Epithelial cell of esophagus (primary cell): ENCODE measurements at regions not wholly inside any gene's neighbourhood (a gene's known extent, or its start where the extent isn't known, plus 50 kb on each side); places are given as distances from the start of the nearest gene placed in this dataset.
"Not testable (repeated sequence)": the region's sequence is repeated elsewhere in the genome, so short reads cannot be mapped to it uniquely, and the experiment has no call there.

Experiments
- DNase-seq: peaks from one replicate; pipeline ENCODE4 v3.0.0; 2010; ENCODE audit warnings: low read depth
- H3K4me3 ChIP-seq: 2 replicates; pipeline ENCODE4 v1.5.1; 2011; ENCODE audit warnings: mild to moderate bottlenecking, low read length, control low read depth
- CTCF ChIP-seq: IDR thresholded peaks from 2 replicates; pipeline ENCODE4 v1.5.1; 2011; ENCODE audit warnings: low read depth, mild to moderate bottlenecking, low read length, control low read depth, inconsistent platforms; ENCODE audit not compliant: insufficient read depth; ENCODE audit errors: missing control alignments

DNA sequence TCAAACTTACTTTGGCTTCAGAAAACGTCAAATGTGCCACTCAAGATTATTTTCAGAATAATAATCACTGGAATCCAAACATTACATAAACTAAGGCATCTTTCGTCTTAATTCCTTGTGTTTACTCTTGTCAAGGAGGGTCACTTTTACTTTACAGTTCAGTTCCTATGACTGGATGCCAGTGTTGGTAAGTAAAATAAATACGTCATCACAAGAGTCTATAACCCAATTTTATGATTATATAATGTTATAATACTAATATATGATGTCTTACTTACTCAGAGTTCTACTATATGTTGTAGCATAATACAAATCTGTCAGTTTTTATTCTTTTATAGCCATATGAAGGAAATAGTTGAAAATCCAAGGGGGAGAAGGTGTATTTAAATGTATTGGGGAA lies 123.8 kb downstream of the GPR85 start:
- no peak for TF ChIP-seq CTCF

DNA sequence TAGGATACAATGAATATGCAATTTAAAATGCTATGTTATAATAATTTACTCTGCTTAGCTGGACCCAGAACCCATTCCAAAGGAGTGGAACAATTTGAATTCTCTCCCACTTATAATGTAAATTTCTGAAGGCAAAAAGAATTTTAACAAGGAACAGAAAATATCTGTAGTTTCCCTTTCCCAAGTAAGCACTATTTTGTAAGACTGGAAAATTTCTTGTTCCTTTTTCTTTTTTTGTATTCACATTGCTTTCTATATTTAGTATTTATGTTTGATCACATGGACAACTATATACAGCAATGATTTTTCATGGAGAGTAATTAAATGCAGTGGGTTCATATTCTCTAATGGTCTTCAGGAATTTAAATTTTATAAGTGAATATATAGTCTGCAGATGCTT lies 127.4 kb downstream of the GPR85 start:
- TF ChIP-seq CTCF, result no peak
- no peak for DNase-seq
- H3K4me3 ChIP-seq, result no peak overlapping the region

More for the DNA sequence above, 123.8 kb downstream of the GPR85 start:
- no peak for DNase-seq
- no peak overlapping the region for H3K4me3 ChIP-seq

DNA sequence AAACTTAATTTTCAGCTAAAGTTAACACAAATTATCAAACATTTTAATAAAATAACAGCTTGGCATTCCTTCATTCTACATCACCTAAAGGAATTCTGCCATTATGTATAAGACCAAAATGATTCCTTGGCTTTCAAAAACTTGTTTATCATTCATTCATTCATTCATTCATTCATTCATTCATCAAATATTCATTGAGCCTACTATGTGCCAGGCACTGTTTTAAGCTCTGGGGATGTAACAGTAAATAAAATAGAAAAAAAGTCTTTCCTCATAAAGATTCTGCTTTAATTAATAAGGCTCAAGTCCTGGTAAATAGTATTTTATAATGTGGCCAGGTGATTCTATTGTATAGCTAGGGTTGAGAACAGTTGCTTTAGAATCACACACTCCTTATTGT lies 127.9 kb downstream of the GPR85 start:
- no peak overlapping the region for H3K4me3 ChIP-seq
- DNase-seq, result no peak
- TF ChIP-seq CTCF, result no peak

DNA sequence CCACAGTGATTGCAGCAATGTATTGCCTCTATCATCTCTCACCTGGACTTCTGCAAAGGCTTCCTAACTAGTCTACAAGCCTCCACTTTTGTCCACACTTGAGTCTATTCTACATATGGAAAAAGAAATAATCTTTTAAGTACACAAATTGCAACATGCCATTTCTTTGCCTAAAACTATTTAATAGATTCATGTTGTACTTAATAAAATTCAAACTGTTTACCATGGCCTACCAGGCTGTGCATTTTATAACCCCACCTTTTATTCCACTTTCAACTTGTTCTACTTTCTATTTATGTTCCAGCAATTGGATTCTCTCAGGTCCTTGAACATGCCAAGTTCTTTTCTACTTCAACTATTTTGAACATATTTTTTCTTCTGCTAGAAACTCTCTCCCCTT lies 128.7 kb downstream of the GPR85 start:
- no peak for DNase-seq
- no peak overlapping the region for H3K4me3 ChIP-seq
- no peak for TF ChIP-seq CTCF

- H3K4me3 ChIP-seq, DNase-seq: not testable (repeated sequence)
These were observed 133.6 kb downstream of the GPR85 start for GRCh38 chr7:112953031-112953430.

DNA sequence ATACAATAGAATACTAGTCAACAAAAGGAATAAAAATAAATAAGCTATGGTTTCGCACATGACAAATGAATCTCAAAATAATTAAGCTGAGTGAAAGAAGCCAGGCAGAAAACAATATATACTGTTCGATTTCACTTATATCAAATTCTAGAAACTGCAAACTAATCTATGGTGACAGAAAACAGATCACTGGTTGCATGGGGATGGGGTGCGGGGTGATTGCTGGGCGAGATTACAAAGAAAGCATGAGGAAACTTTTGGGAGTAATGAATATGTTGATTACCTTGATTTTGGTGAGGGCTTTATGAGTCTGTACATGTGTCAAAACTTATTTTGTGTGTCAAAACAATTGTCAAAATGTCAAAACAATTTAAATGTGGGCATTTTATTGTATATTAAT lies 135.6 kb downstream of the GPR85 start:
- H3K4me3 ChIP-seq, result no peak overlapping the region
- DNase-seq, result no peak
- TF ChIP-seq CTCF, result no peak

GRCh38 chr7:112949682-112950081 lies 136.9 kb downstream of the GPR85 start:
- not testable (repeated sequence) for DNase-seq, H3K4me3 ChIP-seq

DNA sequence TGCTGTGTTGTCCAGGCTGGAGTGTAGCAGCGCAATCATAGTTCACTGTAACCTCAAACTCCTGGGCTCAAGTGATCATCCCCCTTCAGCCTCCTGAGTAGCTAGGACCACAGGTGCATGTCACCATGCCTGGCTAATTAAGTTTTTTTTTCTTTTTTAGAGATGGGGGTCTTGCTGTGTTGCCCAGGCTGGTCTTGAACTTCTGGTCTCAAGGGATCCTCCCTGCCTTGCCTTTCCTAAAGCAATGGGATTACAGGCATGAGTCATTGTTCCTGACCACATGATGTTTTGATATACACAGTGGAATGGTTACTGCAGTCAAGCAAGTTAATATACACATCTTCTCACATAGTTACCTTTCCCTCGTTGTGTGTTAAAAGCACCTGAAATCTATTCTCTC lies 140.3 kb downstream of the GPR85 start:
- peak; percentile 17 for DNase-seq
- H3K4me3 ChIP-seq, result no peak overlapping the region
- TF ChIP-seq CTCF, result no peak
